Stimulated activated naive B cell treated with anti-CD40 and anti-IgM and Interleukin-4, amounts not matched to agents 10 μg/mL and 1 μg/mL and 100 μg/mL, for 72 hours (primary cell): ENCODE measurements at regions not wholly inside any gene's neighbourhood (a gene's known extent, or its start where the extent isn't known, plus 50 kb on each side); places are given as distances from the start of the nearest gene placed in this dataset.

Source experiments
- ATAC-seq, 2 donors: fragments of 150-1000 bp; cut with Tn5 transposase; replicated peaks; 2 replicates each; pipeline ENCODE4 v1.10.0; 2021; ENCODE audit warnings: moderate library complexity in 1 of 2
- DNase-seq: peaks from one replicate; pipeline ENCODE4 v3.0.0; 2021
- H3K27ac Mint-ChIP-seq: one replicate; pipeline ENCODE4 v1.8.0; 2022; ENCODE audit warnings: mild to moderate bottlenecking, mixed read lengths
- H3K27me3 Mint-ChIP-seq, 2 donors: one replicate each; pipeline ENCODE4 v1.8.0; 2022; ENCODE audit warnings: mixed read lengths in 2 of 2
- H3K36me3 Mint-ChIP-seq, 2 donors: one replicate each; pipeline ENCODE4 v1.8.0; 2022; ENCODE audit warnings: mixed read lengths in 2 of 2, mild to moderate bottlenecking in 1 of 2
- H3K4me1 Mint-ChIP-seq, 2 donors: one replicate each; pipeline ENCODE4 v1.8.0; 2022; ENCODE audit warnings: mixed read lengths in 2 of 2, mild to moderate bottlenecking in 1 of 2
- H3K4me3 Mint-ChIP-seq, 2 donors: one replicate each; pipeline ENCODE4 v1.8.0; 2022; ENCODE audit warnings: mild to moderate bottlenecking in 2 of 2, mixed read lengths in 2 of 2, moderate library complexity in 1 of 2
- H3K9me3 Mint-ChIP-seq, 2 donors: one replicate each; pipeline ENCODE4 v1.8.0; 2022; ENCODE audit warnings: mixed read lengths in 2 of 2, mild to moderate bottlenecking in 1 of 2

- ATAC-seq (no peak), DNase-seq (no peak)
- H3K9me3 Mint-ChIP-seq, result no peaks in the 10 kb centered on the region
- no peak overlapping the region for H3K27ac Mint-ChIP-seq
- H3K4me1 Mint-ChIP-seq, result no peaks in the 10 kb centered on the region
- H3K36me3 Mint-ChIP-seq, result no peaks in the 10 kb centered on the region
- H3K27me3 Mint-ChIP-seq, result peaks cover 0 to 8% of the 10 kb centered on the region in 2 donors
- no peak overlapping the region for H3K4me3 Mint-ChIP-seq
These were observed 170.7 kb downstream of the GATA3 start for GRCh38 chr10:8225187-8225586.

- no peaks in the 10 kb centered on the region for H3K36me3 Mint-ChIP-seq
- no peak overlapping the region for H3K4me3 Mint-ChIP-seq
- ATAC-seq, result no peak
- H3K27me3 Mint-ChIP-seq, result peaks cover 0 to 8% of the 10 kb centered on the region in 2 donors
- H3K9me3 Mint-ChIP-seq, result no peaks in the 10 kb centered on the region
- H3K4me1 Mint-ChIP-seq, result no peaks in the 10 kb centered on the region
- H3K27ac Mint-ChIP-seq, result no peak overlapping the region
- DNase-seq, result no peak
These were observed 172.8 kb downstream of the GATA3 start for GRCh38 chr10:8227246-8227645.

- Mint-ChIP-seq H3K27me3 (peaks cover 0 to 8% of the 10 kb centered on the region in 2 donors), H3K4me3 (no peak overlapping the region), H3K36me3 (no peaks in the 10 kb centered on the region), H3K9me3 (no peaks in the 10 kb centered on the region), H3K27ac (no peak overlapping the region), H3K4me1 (no peaks in the 10 kb centered on the region)
- ATAC-seq (no peak), DNase-seq (no peak)
These were observed 174.7 kb downstream of the GATA3 start for GRCh38 chr10:8229153-8229552.

- peaks cover 0 to 2% of the 10 kb centered on the region in 2 donors for H3K9me3 Mint-ChIP-seq
- H3K4me3 Mint-ChIP-seq, result no peak overlapping the region
- no peak for ATAC-seq
- no peaks in the 10 kb centered on the region for H3K36me3 Mint-ChIP-seq
- no peak overlapping the region for H3K27ac Mint-ChIP-seq
- no peak for DNase-seq
- H3K4me1 Mint-ChIP-seq, result no peaks in the 10 kb centered on the region
- H3K27me3 Mint-ChIP-seq, result peaks cover 4 to 6% of the 10 kb centered on the region in 2 donors
These were observed 176.4 kb downstream of the GATA3 start for GRCh38 chr10:8230902-8231301.

- Mint-ChIP-seq H3K36me3 (no peaks in the 10 kb centered on the region), H3K27ac (no peak overlapping the region), H3K27me3 (peaks cover 0 to 13% of the 10 kb centered on the region in 2 donors), H3K4me1 (no peaks in the 10 kb centered on the region), H3K4me3 (no peak overlapping the region), H3K9me3 (peaks cover 0 to 2% of the 10 kb centered on the region in 2 donors)
- ATAC-seq (no peak), DNase-seq (no peak)
These were observed 178.6 kb downstream of the GATA3 start for GRCh38 chr10:8233049-8233448.

GRCh38 chr10:8233832-8234259 lies 179.4 kb downstream of the GATA3 start:
- no peak for DNase-seq
- Mint-ChIP-seq H3K9me3 (peaks cover 0 to 2% of the 10 kb centered on the region in 2 donors), H3K4me1 (no peaks in the 10 kb centered on the region), H3K4me3 (no peak overlapping the region), H3K27ac (no peak overlapping the region), H3K36me3 (no peaks in the 10 kb centered on the region), H3K27me3 (peaks cover 0 to 13% of the 10 kb centered on the region in 2 donors)
- no peak for ATAC-seq

GRCh38 chr10:8235253-8236027 lies 181.0 kb downstream of the GATA3 start:
- no peak for DNase-seq
- Mint-ChIP-seq H3K27ac (no peak overlapping the region), H3K9me3 (peaks cover 0 to 2% of the 10 kb centered on the region in 2 donors), H3K36me3 (no peaks in the 10 kb centered on the region), H3K27me3 (peaks cover 0 to 13% of the 10 kb centered on the region in 2 donors), H3K4me3 (no peak overlapping the region), H3K4me1 (peaks cover 0 to 2% of the 10 kb centered on the region in 2 donors)
- no peak for ATAC-seq

GRCh38 chr10:8238986-8239385 lies 184.5 kb downstream of the GATA3 start:
- ATAC-seq (no peak), DNase-seq (no peak)
- no peaks in the 10 kb centered on the region for H3K36me3 Mint-ChIP-seq
- peaks cover 0 to 13% of the 10 kb centered on the region in 2 donors for H3K27me3 Mint-ChIP-seq
- H3K27ac Mint-ChIP-seq, result no peak overlapping the region
- H3K9me3 Mint-ChIP-seq, result peaks cover 0 to 2% of the 10 kb centered on the region in 2 donors
- no peak overlapping the region for H3K4me3 Mint-ChIP-seq
- peaks cover 0 to 5% of the 10 kb centered on the region in 2 donors for H3K4me1 Mint-ChIP-seq

GRCh38 chr10:8240861-8241260 lies 186.4 kb downstream of the GATA3 start:
- H3K4me1 Mint-ChIP-seq, result peaks cover 12 to 13% of the 10 kb centered on the region in 2 donors
- no peak for DNase-seq
- no peaks in the 10 kb centered on the region for H3K9me3 Mint-ChIP-seq
- no peak for ATAC-seq
- no peak overlapping the region for H3K4me3 Mint-ChIP-seq
- no peaks in the 10 kb centered on the region for H3K36me3 Mint-ChIP-seq
- peaks cover 0 to 8% of the 10 kb centered on the region in 2 donors for H3K27me3 Mint-ChIP-seq
- no peak overlapping the region for H3K27ac Mint-ChIP-seq

GRCh38 chr10:8242295-8242872 lies 187.9 kb downstream of the GATA3 start:
- H3K27ac Mint-ChIP-seq, result no peak overlapping the region
- peaks cover 0 to 5% of the 10 kb centered on the region in 2 donors for H3K9me3 Mint-ChIP-seq
- peak; percentile 13 for DNase-seq
- peak; percentile 71 to 86 for ATAC-seq
- no peak overlapping the region for H3K4me3 Mint-ChIP-seq
- H3K36me3 Mint-ChIP-seq, result no peaks in the 10 kb centered on the region
- peaks cover 12 to 13% of the 10 kb centered on the region in 2 donors for H3K4me1 Mint-ChIP-seq
- peaks cover 0 to 5% of the 10 kb centered on the region in 2 donors for H3K27me3 Mint-ChIP-seq

GRCh38 chr10:8245131-8245813 lies 190.8 kb downstream of the GATA3 start:
- no peak overlapping the region for H3K27ac Mint-ChIP-seq
- DNase-seq (no peak), ATAC-seq (no peak)
- peaks cover 10 to 13% of the 10 kb centered on the region in 2 donors for H3K4me1 Mint-ChIP-seq
- no peak overlapping the region for H3K4me3 Mint-ChIP-seq
- no peaks in the 10 kb centered on the region for H3K36me3 Mint-ChIP-seq
- no peaks in the 10 kb centered on the region for H3K27me3 Mint-ChIP-seq
- peaks cover 0 to 8% of the 10 kb centered on the region in 2 donors for H3K9me3 Mint-ChIP-seq

GRCh38 chr10:8245814-8246142 lies 191.3 kb downstream of the GATA3 start:
- Mint-ChIP-seq H3K4me3 (no peak overlapping the region), H3K27ac (no peak overlapping the region), H3K36me3 (no peaks in the 10 kb centered on the region), H3K4me1 (peaks cover 10 to 13% of the 10 kb centered on the region in 2 donors), H3K27me3 (no peaks in the 10 kb centered on the region), H3K9me3 (peaks cover 0 to 8% of the 10 kb centered on the region in 2 donors)
- no peak for DNase-seq
- ATAC-seq, result no peak

GRCh38 chr10:8246548-8246947 lies 192.1 kb downstream of the GATA3 start:
- ATAC-seq (no peak), DNase-seq (no peak)
- no peak overlapping the region for H3K4me3 Mint-ChIP-seq
- no peaks in the 10 kb centered on the region for H3K36me3 Mint-ChIP-seq
- no peak overlapping the region for H3K27ac Mint-ChIP-seq
- no peaks in the 10 kb centered on the region for H3K27me3 Mint-ChIP-seq
- peaks cover 10 to 13% of the 10 kb centered on the region in 2 donors for H3K4me1 Mint-ChIP-seq
- H3K9me3 Mint-ChIP-seq, result peaks cover 0 to 8% of the 10 kb centered on the region in 2 donors

- Mint-ChIP-seq H3K27ac (no peak overlapping the region), H3K9me3 (peaks cover 0 to 8% of the 10 kb centered on the region in 2 donors), H3K36me3 (no peaks in the 10 kb centered on the region), H3K4me3 (no peak overlapping the region), H3K27me3 (no peaks in the 10 kb centered on the region), H3K4me1 (peaks cover 10 to 13% of the 10 kb centered on the region in 2 donors)
- no peak for DNase-seq
- ATAC-seq, result peak; percentile 51 to 62
These were observed 192.7 kb downstream of the GATA3 start for GRCh38 chr10:8247191-8247590.
